Thyroid gland (tissue), 4 donors: ENCODE measurements at regions not wholly inside any gene's neighbourhood (a gene's known extent, or its start where the extent isn't known, plus 50 kb on each side); places are given as distances from the start of the nearest gene placed in this dataset.

ENCODE experiments used
- CTCF ChIP-seq, 6 experiments: fragments of 200-600 bp in 3 of 6; fragments of 450-650 bp in 3 of 6; sonication (generic) in 3 of 6; IDR thresholded peaks; one replicate each; pipeline ENCODE4 v1.5.1; 2016 to 2019; ENCODE audit warnings: antibody characterized with exemption in 6 of 6, mild to moderate bottlenecking in 2 of 6, inconsistent platforms in 1 of 6, moderate library complexity in 1 of 6
- POLR2A ChIP-seq, 2 donors: fragments of 450-650 bp; IDR thresholded peaks; one replicate each; pipeline ENCODE4 v1.6.1; 2017; ENCODE audit warnings: antibody characterized with exemption in 2 of 2, mild to moderate bottlenecking in 2 of 2, moderate library complexity in 1 of 2

- TF ChIP-seq CTCF (IDR thresholded peaks at IDR 0.05): no peak
- no peak for TF ChIP-seq POLR2A (IDR thresholded peaks at IDR 0.05)
Observed at GRCh38 chr2:84102274-84102673, 356.8 kb downstream of the SUCLG1 start.
